PC-3 (cell line): ENCODE measurements at regions not wholly inside any gene's neighbourhood (a gene's known extent, or its start where the extent isn't known, plus 50 kb on each side); places are given as distances from the start of the nearest gene placed in this dataset.

Experiments
- EZH2 ChIP-seq: fragments of 300-600 bp; sonication (generic); IDR thresholded peaks from one replicate; pipeline ENCODE4 v1.6.1; 2017; ENCODE audit warnings: antibody characterized with exemption, mild to moderate bottlenecking, low read length; ENCODE audit not compliant: unreplicated experiment
- TF ChIP-seq, protein P1 (sequence below): fragments of 300-600 bp; sonication (generic); conservative IDR thresholded peaks from 2 replicates; pipeline ENCODE4 v1.5.1; 2017; ENCODE audit warnings: antibody characterized with exemption, low read depth, mild to moderate bottlenecking, low read length

DNA sequence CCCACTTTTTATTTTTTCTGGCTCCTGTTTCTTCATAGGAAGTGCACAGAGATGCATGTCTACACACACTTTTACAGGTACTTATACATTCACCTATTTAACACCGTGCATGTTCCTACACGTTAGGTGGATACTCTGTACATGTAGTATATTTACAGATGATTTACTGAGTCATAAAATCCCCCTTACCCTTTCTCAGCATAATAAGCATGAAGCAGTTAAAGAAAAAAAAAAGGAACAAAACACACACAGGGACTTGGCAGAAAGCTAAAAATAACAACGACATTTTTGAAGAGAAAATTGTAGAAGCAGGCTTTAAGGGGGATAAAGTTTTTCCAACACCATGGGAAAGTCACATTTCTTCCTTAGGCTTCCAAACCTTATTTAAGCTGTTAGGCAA is 96.4 kb upstream of the IQCM start:
- TF ChIP-seq, protein P1, sequence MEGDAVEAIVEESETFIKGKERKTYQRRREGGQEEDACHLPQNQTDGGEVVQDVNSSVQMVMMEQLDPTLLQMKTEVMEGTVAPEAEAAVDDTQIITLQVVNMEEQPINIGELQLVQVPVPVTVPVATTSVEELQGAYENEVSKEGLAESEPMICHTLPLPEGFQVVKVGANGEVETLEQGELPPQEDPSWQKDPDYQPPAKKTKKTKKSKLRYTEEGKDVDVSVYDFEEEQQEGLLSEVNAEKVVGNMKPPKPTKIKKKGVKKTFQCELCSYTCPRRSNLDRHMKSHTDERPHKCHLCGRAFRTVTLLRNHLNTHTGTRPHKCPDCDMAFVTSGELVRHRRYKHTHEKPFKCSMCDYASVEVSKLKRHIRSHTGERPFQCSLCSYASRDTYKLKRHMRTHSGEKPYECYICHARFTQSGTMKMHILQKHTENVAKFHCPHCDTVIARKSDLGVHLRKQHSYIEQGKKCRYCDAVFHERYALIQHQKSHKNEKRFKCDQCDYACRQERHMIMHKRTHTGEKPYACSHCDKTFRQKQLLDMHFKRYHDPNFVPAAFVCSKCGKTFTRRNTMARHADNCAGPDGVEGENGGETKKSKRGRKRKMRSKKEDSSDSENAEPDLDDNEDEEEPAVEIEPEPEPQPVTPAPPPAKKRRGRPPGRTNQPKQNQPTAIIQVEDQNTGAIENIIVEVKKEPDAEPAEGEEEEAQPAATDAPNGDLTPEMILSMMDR: no peak
- TF ChIP-seq EZH2: no peak
